ENCODE measurements at regions not wholly inside any gene's neighbourhood (a gene's known extent, or its start where the extent isn't known, plus 50 kb on each side); places are given as distances from the start of the nearest gene placed in this dataset.

DNA sequence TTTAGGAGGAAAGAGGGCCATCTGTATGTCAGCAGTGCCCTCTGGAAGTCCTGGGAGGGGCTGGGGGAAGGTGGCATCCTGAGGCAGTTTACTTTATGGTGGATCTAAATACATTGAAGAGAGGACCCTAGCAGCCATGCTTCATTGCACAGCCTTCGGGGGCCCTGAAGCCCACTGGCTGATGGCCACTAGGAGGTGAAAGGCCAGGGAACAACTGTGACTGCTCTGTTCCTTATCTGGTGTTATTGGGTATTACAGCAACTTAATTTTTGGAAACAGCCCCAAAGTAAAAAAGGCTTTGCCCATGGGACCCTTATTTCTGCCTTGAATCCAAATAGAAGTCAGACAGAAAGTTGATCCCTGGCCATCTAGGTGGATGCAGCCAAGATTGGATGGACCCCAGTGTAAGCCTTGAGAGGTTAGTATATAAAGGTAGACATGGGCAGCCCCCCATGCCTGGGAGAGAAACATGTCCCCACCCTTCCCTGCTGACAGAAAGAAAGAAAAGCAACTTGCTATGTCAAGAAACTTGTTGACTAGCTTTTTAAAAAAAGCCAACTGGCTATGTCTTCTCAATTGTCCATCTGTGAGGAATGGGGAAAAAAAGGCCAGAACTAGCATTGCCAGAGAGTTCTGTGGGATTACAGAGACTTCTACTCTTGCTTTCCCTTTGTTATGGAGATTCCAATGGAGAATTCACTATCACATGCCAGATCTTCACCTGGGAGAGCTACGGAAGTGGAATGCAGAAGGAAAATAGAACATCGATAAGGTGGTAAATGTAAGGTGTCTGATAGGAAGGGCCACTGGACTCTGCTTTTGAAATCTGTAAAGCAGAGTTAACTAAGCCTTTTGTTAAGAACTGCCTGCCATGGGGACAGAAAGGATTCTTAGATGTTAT lies 58.6 kb upstream of the OSR1 start:
- Histone ChIP-seq H3K27ac (no peak overlapping the region), H3K27me3 (no peaks in the 10 kb centered on the region), H3K4me1 (no peaks in the 10 kb centered on the region), H3K4me3 (no peak overlapping the region), H3K9me3 (no peaks in the 10 kb centered on the region), H3K36me3 (no peaks in the 10 kb centered on the region)
- intact Hi-C loops (cut with DNase I): no loop called here
- TF ChIP-seq, protein P1, sequence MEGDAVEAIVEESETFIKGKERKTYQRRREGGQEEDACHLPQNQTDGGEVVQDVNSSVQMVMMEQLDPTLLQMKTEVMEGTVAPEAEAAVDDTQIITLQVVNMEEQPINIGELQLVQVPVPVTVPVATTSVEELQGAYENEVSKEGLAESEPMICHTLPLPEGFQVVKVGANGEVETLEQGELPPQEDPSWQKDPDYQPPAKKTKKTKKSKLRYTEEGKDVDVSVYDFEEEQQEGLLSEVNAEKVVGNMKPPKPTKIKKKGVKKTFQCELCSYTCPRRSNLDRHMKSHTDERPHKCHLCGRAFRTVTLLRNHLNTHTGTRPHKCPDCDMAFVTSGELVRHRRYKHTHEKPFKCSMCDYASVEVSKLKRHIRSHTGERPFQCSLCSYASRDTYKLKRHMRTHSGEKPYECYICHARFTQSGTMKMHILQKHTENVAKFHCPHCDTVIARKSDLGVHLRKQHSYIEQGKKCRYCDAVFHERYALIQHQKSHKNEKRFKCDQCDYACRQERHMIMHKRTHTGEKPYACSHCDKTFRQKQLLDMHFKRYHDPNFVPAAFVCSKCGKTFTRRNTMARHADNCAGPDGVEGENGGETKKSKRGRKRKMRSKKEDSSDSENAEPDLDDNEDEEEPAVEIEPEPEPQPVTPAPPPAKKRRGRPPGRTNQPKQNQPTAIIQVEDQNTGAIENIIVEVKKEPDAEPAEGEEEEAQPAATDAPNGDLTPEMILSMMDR (IDR thresholded peaks at IDR 0.05): no peak
- DNase-seq (ENCODE audit: low spot score in 2 of 2): no peak

GRCh38 chr2:19416083-19416482 lies 57.7 kb upstream of the OSR1 start:
- H3K4me1 ChIP-seq: no peaks in the 10 kb centered on the region
- TF ChIP-seq, protein P1 (IDR thresholded peaks at IDR 0.05): no peak
- no peak overlapping the region for H3K27ac ChIP-seq

DNA sequence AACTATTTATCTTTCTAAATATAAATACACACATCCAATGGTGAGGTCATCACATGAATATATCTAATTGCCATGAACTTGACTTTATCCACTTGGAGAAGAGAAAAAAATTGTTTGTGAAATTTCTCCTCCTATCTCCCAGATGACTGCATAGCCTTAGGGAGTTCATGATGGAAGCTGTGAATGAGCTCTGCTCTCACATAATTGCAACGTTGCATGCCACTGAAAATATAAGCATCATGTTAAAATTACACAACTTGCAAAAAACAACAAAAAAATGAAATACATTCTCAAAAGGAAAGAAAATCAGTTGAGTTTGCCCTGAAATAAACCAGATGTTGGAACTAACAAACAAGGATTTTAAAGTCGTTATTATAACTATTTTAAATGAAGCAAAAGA lies 50.6 kb upstream of the OSR1 start:
- H3K4me1 ChIP-seq: no peaks in the 10 kb centered on the region

More at GRCh38 chr2:19416083-19416482, 57.7 kb upstream of the OSR1 start:
- DNase-seq (ENCODE audit: low spot score in 2 of 2): no peak
- H3K36me3 ChIP-seq: no peaks in the 10 kb centered on the region
- no peaks in the 10 kb centered on the region for H3K27me3 ChIP-seq
- H3K9me3 ChIP-seq: peaks cover 0 to 4% of the 10 kb centered on the region in 2 donors
- intact Hi-C loops (cut with DNase I): no loop called here
- no peak overlapping the region for H3K4me3 ChIP-seq

GRCh38 chr2:19408592-19408991 lies 50.2 kb upstream of the OSR1 start:
- DNase-seq (ENCODE audit: low spot score in 2 of 2): no peak
- no peak overlapping the region for H3K4me3 ChIP-seq
- no peaks in the 10 kb centered on the region for H3K36me3 ChIP-seq
- H3K27ac ChIP-seq: no peak overlapping the region
- no peaks in the 10 kb centered on the region for H3K4me1 ChIP-seq
- TF ChIP-seq, protein P1 (IDR thresholded peaks at IDR 0.05): no peak
- intact Hi-C loops (cut with DNase I): no loop called here
- no peaks in the 10 kb centered on the region for H3K27me3 ChIP-seq
- peaks cover 0 to 4% of the 10 kb centered on the region in 2 donors for H3K9me3 ChIP-seq

More for the DNA sequence above, 50.6 kb upstream of the OSR1 start:
- TF ChIP-seq, protein P1 (IDR thresholded peaks at IDR 0.05): no peak
- H3K4me3 ChIP-seq: no peak overlapping the region
- DNase-seq (ENCODE audit: low spot score in 2 of 2): no peak
- H3K36me3 ChIP-seq: no peaks in the 10 kb centered on the region
- peaks cover 0 to 4% of the 10 kb centered on the region in 2 donors for H3K9me3 ChIP-seq
- intact Hi-C loops (cut with DNase I): no loop called here
- no peaks in the 10 kb centered on the region for H3K27me3 ChIP-seq
- no peak overlapping the region for H3K27ac ChIP-seq

Measured in ascending aorta (tissue), 2 donors.